DND-41 (cell line): ENCODE measurements at regions not wholly inside any gene's neighbourhood (a gene's known extent, or its start where the extent isn't known, plus 50 kb on each side); places are given as distances from the start of the nearest gene placed in this dataset.

Source experiments
- ATAC-seq: fragments of 200-7000 bp; cut with Tn5 transposase; 3 replicates; pipeline ENCODE4 v1.9.1; 2021; ENCODE audit warnings: low read depth; ENCODE audit not compliant: insufficient read depth
- DNase-seq: peaks from one replicate; pipeline ENCODE4 v3.0.0-alpha.2; 2020
- H2AFZ ChIP-seq: 2 replicates; pipeline ENCODE4 v1.6.0; 2012; ENCODE audit warnings: low read depth, low read length
- H3K27ac ChIP-seq: 2 replicates; pipeline ENCODE4 v1.5.1; 2012; ENCODE audit warnings: low read length, inconsistent platforms
- H3K27me3 ChIP-seq: fragments of 200-600 bp; sonication (generic); 2 replicates; pipeline ENCODE4 v1.6.0; 2012; ENCODE audit warnings: low read length, mild to moderate bottlenecking, inconsistent platforms; ENCODE audit not compliant: insufficient read depth, poor library complexity
- H3K36me3 ChIP-seq: 2 replicates; pipeline ENCODE4 v1.5.1; 2012; ENCODE audit warnings: low read length, inconsistent platforms; ENCODE audit not compliant: insufficient read depth
- H3K4me1 ChIP-seq: 2 replicates; pipeline ENCODE4 v1.5.1; 2012; ENCODE audit warnings: mild to moderate bottlenecking, low read length; ENCODE audit not compliant: insufficient read depth
- H3K4me2 ChIP-seq: 2 replicates; pipeline ENCODE4 v1.6.0; 2012; ENCODE audit warnings: mild to moderate bottlenecking, moderate library complexity, low read length, inconsistent platforms; ENCODE audit not compliant: insufficient read depth
- H3K4me3 ChIP-seq, 2 experiments: fragments of 200-600 bp in 1 of 2; shearing (Covaris generic) in 1 of 2; 2 replicates each; pipeline ENCODE4 v1.5.1; 2012 to 2016; ENCODE audit warnings: inconsistent platforms in 2 of 2, low read length in 2 of 2, mild to moderate bottlenecking in 2 of 2, low read depth in 1 of 2, moderate library complexity in 1 of 2
- H3K79me2 ChIP-seq: 2 replicates; pipeline ENCODE4 v1.6.0; 2012; ENCODE audit warnings: low read length, inconsistent platforms; ENCODE audit not compliant: insufficient read depth
- H3K9ac ChIP-seq: 2 replicates; pipeline ENCODE4 v1.6.0; 2012; ENCODE audit warnings: low read depth, mild to moderate bottlenecking, inconsistent platforms, low read length, moderate library complexity
- H3K9me3 ChIP-seq: 2 replicates; pipeline ENCODE4 v1.5.1; 2012; ENCODE audit warnings: low read length, moderate library complexity, mild to moderate bottlenecking, inconsistent platforms; ENCODE audit not compliant: insufficient read depth, severe bottlenecking
- H4K20me1 ChIP-seq: 2 replicates; pipeline ENCODE4 v1.6.0; 2012; ENCODE audit warnings: low read length; ENCODE audit not compliant: insufficient read depth
- CTCF ChIP-seq: IDR thresholded peaks from 2 replicates; pipeline ENCODE4 v1.5.1; 2012; ENCODE audit warnings: borderline replicate concordance, low read length, moderate library complexity, mild to moderate bottlenecking; ENCODE audit not compliant: poor library complexity, severe bottlenecking; ENCODE audit errors: extremely low read depth
- EZH2 ChIP-seq: IDR thresholded peaks from 3 replicates; pipeline ENCODE4 v1.6.1; 2012; ENCODE audit warnings: borderline replicate concordance, low read depth, mild to moderate bottlenecking, moderate library complexity, low read length, inconsistent platforms; ENCODE audit not compliant: severe bottlenecking

GRCh38 chr5:20335978-20336377 lies 348.0 kb upstream of the CDH18 start:
- H3K27me3 ChIP-seq = no peaks in the 10 kb centered on the region
- no peaks in the 10 kb centered on the region for H3K79me2 ChIP-seq
- H3K27ac ChIP-seq = no peak overlapping the region
- no peaks in the 10 kb centered on the region for H3K9me3 ChIP-seq
- no peak overlapping the region for H3K9ac ChIP-seq
- DNase-seq (no peak), ATAC-seq (no peak)
- H3K4me2 ChIP-seq = no peak overlapping the region
- H3K4me1 ChIP-seq = no peaks in the 10 kb centered on the region
- no peak overlapping the region for H2AFZ ChIP-seq
- H4K20me1 ChIP-seq = no peaks in the 10 kb centered on the region
- TF ChIP-seq EZH2 (no peak), CTCF (no peak)
- H3K4me3 ChIP-seq = no peak overlapping the region
- no peaks in the 10 kb centered on the region for H3K36me3 ChIP-seq

DNA sequence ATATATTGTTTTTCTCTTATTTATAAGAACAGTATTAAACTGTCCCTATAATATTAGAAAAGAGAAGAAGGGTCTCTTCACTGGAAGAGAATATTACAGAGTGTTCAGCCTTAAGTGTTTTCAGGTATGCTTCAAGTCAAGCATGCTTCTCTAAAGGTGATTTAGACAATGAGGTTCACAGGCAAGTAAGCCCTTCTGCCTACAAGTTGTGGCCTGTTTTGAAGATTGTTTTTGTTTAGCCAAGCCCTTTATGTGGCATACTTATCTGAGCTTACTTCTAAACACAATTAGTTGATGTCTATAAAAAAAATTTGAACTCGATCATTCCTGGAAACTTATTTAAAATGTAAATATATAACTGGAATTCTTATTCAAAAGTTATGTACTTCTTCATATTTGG lies 343.8 kb upstream of the CDH18 start:
- H3K4me3 ChIP-seq = no peak overlapping the region
- H3K27ac ChIP-seq = no peak overlapping the region
- no peak for ATAC-seq
- H3K9ac ChIP-seq = no peak overlapping the region
- H3K4me2 ChIP-seq = no peak overlapping the region
- TF ChIP-seq CTCF (no peak), EZH2 (no peak)
- no peak for DNase-seq
- no peaks in the 10 kb centered on the region for H3K9me3 ChIP-seq
- no peaks in the 10 kb centered on the region for H3K27me3 ChIP-seq
- H3K36me3 ChIP-seq = no peaks in the 10 kb centered on the region
- H3K79me2 ChIP-seq = no peaks in the 10 kb centered on the region
- no peak overlapping the region for H2AFZ ChIP-seq
- no peaks in the 10 kb centered on the region for H3K4me1 ChIP-seq
- no peaks in the 10 kb centered on the region for H4K20me1 ChIP-seq

- Histone ChIP-seq H3K4me1 (no peaks in the 10 kb centered on the region), H3K9me3 (no peaks in the 10 kb centered on the region), H3K27ac (no peak overlapping the region)
These were observed 335.3 kb upstream of the CDH18 start for GRCh38 chr5:20323323-20323722.

More at GRCh38 chr5:20323323-20323722, 335.3 kb upstream of the CDH18 start:
- no peaks in the 10 kb centered on the region for H3K79me2 ChIP-seq
- H2AFZ ChIP-seq = no peak overlapping the region
- no peaks in the 10 kb centered on the region for H4K20me1 ChIP-seq
- ATAC-seq (no peak), DNase-seq (no peak)
- no peaks in the 10 kb centered on the region for H3K36me3 ChIP-seq
- TF ChIP-seq CTCF = no peak
- no peak for TF ChIP-seq EZH2
- H3K4me3 ChIP-seq = no peak overlapping the region
- H3K4me2 ChIP-seq = no peak overlapping the region
- no peak overlapping the region for H3K9ac ChIP-seq
- H3K27me3 ChIP-seq = no peaks in the 10 kb centered on the region
